Stimulated activated CD8-positive, alpha-beta memory T cell treated with anti-CD3 and anti-CD28 coated beads, Interleukin-15, amount 100 ng/mL, for 4 hours (primary cell): ENCODE measurements at regions not wholly inside any gene's neighbourhood (a gene's known extent, or its start where the extent isn't known, plus 50 kb on each side); places are given as distances from the start of the nearest gene placed in this dataset.

Source experiments
- DNase-seq, 2 donors: peaks; one replicate each; pipeline ENCODE4 v3.0.0-alpha.2; 2020; ENCODE audit warnings: low read depth in 2 of 2

DNA sequence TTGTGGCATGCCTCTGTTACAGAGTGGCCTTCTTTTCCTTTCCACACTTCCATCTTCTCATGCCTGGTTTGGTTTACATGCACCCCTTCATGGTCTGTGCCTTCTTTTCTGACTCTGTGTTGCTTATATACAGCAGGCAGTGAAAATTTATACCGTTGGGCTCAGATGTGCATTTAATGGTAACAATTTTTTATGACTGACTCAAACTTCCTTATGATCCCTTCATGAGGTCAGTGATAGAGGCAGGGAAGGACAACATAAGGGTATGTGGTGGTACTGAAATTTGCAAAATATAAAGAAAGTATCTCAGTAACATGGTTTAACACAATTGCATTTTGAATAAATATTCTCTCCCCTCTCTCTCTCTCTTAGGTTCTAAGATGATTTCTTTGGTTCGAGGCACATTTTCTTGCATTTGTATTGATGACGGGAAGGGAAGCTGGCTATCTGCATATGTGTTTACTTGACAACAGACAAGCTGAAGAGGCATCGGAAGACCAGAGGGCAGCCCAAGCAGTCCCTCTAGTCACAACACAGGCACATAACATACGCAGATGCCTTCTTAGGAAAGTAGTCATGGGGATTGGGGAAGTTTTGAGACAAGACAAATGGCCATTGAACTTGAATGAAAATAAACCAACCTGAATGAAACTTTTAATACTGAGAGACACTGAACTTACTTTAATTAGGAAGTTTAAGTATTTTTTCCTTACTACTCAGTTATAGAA, 163.3 kb upstream of the LEF1 start:
- no peak for DNase-seq

- no peak for DNase-seq
These were observed 159.6 kb upstream of the LEF1 start for GRCh38 chr4:108328383-108328732.

- no peak for DNase-seq
These were observed 159.1 kb upstream of the LEF1 start for GRCh38 chr4:108327642-108328382.

DNA sequence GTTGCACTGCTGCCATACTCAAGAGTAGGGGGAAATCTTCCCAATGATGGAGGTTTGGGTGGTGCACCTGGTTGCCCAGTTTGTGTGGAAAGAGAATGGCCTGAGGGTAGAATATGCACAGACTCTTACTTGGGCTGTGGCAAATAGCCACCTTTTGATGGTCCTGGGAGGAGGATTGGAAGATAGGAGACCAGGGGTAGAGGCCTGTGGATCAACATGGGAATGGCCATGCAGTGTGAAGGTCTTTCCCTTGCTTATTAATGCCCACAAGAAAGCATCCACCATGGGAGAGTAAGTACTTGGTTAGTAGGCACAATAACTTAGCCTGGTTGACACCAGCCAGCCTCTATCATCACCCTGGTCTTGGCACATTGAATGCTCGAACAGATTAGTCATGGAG, 156.8 kb upstream of the LEF1 start:
- DNase-seq, result no peak

DNA sequence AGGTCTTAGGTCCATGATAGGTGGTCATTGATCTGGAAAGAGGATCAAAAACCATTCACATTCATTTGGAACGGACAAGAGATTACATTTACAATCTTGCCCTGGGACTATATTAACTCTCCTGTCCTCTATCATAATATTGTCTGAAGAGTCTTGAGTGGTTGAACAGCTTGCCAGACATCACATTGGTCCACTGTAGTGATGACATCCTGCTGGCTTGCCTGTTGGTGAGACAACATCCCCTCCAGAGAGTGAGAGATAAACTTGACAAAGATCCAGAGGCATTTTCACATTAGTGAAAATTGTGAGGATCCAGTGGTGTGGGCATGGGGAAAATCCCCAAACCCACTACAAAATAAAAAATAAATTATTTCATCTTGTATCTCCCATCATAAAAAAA, 155.7 kb upstream of the LEF1 start:
- DNase-seq, result no peak

GRCh38 chr4:108322497-108322896, 153.8 kb upstream of the LEF1 start:
- no peak for DNase-seq

DNA sequence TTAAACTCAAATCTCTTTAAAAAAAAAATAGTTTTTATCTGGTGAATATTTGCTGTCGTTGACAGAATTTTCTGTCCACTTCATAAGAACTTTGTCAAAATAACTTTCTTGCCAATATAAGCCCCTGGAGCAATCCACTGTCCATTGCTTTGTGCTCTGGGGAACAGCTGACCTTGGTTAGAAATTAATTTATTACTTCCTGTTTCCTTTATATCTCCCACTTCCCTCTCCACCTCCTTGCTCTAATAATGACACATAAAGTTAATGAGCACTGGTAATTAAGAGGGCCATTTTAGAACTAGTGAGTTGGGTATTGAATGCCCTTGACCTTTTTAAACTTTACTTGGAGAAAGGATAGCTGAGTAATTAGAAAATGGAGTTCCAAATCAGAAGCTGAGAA, 151.3 kb upstream of the LEF1 start:
- no peak for DNase-seq

- DNase-seq, result no peak
These were observed 148.6 kb upstream of the LEF1 start for GRCh38 chr4:108317377-108317776.

DNA sequence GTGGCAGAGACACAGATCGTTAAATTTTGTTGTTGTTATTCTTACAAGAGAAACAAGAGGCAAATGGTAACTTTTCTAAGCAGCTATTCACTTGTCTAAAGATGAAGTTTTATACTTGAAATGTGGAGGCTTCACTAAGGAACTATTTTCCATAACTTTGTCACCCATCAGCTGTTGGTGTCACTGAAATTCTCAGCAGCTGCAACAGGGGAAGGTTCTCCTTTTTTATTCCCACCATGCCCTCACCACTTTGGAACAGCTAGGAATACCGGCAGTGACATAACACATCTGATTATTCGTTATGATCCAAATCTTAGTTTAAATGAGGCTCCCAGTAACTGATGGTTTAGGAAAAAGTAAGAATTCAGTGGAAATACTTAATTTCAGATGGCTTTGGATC, 147.0 kb upstream of the LEF1 start:
- no peak for DNase-seq

GRCh38 chr4:108314900-108315589, 146.3 kb upstream of the LEF1 start:
- DNase-seq, result no peak

- DNase-seq, result no peak
These were observed 145.0 kb upstream of the LEF1 start for GRCh38 chr4:108313546-108314339.

DNA sequence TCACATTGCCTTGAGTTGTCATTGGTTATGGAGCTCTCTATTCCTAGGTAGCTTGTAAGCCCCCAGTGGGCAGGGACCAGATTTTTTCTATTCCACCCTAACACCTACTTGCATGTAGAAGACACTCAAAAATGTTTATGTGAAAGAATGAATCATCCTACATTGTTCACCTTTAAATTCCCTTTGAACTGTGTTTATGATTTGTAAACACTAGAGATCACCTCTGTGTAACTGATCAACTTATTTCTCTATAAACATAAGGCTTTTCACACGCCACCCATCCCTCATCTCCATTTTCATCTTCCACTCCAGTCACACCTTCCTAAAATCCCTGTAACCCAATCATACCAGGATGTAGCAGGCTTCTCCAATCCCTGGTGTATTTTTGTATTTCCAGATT, 142.6 kb upstream of the LEF1 start:
- DNase-seq, result no peak

DNA sequence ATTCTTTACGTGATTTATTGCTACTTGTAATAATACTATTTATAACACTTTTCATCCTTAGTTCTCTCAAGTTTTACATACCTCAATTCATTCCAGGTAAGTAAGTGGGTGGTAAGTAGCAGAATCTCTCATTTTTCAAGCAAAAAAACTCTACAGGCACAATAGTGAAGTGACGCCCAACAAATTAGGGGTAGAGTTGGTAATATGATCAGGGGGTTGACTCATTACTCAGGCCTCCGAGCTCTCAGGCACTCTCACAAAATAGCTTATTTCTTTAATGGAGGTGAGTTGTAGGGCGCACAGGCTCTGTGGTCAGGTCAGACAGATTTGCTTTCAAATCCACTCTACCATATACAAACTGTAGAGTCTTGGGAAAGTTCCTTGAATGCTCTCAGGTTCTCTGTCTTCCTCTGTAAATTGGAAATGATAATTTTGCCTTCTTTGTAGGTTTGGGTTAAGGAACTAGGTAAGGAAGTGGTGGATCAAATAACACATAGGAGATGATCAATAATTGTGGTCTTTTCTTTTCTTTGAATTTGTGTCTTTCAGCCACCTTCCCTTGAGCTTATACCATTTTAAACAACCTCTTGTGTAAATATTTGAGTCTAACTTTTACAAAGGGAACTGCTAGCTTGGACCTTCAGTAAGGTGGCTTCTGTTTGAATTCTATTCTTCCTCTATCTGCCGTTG, 134.9 kb upstream of the LEF1 start:
- DNase-seq, result no peak

GRCh38 chr4:108301545-108302251, 133.0 kb upstream of the LEF1 start:
- DNase-seq, result no peak

GRCh38 chr4:108297605-108298004, 128.9 kb upstream of the LEF1 start:
- DNase-seq, result no peak

GRCh38 chr4:108292229-108292628, 123.5 kb upstream of the LEF1 start:
- no peak for DNase-seq

DNA sequence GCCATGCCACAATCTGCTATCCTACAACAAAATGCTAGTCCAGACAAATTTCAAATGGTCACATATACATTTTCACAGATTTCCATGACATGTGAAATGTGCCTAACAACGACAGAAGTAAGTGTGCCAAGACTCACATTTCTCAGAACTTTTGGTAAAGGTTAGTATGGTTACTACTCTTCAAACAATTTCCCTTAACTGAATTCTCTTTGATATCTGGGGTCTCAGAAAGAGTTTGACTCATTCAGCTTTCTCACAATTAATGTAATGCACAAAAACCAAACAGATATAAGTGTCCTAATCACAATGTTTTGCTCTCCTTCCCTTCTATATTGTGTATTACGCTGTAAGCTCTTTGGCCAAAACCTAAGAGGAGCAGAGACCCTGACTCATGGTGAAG, 122.4 kb upstream of the LEF1 start:
- DNase-seq, result no peak

DNA sequence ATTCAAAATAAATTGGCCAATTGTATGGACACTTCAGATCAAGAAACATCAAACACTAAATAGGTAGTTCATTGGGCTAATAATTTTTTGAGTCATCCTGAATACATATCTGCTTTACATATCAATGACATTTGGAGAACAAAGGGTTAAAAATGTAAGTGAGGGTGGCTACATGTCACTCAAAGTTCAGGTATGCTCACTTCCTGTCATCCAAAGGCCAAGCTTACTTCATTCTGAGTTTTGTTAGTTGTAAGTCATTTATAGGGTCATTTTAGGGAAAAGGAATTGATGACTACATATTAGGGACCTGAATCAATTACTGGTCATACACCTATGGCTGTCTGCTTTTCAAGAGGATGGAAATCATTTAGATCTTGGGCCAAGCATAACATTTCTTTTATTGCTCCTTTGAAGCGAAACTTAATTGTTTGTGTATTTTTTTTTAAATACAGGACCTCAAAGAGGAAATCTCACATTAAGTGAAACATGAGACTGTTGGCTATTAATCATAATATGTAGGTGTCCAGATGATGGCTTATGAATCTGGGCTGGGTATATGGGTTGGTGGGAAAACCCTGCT, 119.2 kb upstream of the LEF1 start:
- no peak for DNase-seq

DNA sequence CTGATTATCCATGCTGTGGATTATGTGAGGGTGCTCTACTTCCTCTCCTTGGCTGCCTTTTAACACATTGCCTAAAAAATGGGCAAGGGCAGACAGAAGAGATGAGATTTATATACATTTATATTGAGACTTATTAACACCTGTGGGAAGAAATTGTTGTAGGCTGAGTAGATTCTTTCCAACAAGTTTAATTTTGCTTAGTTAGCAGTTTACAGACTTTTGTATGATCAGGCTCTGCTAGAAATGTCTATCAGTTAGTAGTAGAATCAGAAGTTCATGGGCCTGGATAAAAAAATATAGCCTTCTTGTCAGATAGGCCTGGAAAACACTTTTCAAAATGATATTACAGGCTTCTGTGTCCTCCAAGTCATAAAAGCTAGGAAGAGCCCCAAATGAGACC, 111.3 kb upstream of the LEF1 start:
- no peak for DNase-seq

DNA sequence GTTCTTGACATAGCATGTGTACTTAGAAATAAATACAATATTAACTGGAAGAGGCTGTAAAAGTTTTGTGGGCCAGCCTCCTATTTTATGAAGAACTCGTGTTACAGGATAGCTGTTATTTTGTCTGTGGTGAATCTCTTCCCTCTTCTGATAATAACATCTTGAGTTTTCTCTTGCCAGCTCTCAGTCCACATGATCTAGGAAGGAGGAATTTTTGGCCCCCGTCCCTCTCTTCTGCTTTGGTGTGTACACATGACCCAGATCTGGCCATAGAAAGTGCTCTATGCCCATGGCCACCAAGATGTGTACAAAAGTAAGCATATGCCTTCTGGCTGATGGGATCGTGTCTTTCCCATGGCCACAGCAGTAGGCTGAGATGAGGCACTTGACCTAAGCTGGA, 108.0 kb upstream of the LEF1 start:
- no peak for DNase-seq

GRCh38 chr4:108272986-108273385, 104.3 kb upstream of the LEF1 start:
- no peak for DNase-seq
